Liver (tissue), 8 donors: ENCODE measurements at regions not wholly inside any gene's neighbourhood (a gene's known extent, or its start where the extent isn't known, plus 50 kb on each side); places are given as distances from the start of the nearest gene placed in this dataset.

Source experiments
- DNase-seq: peaks from one replicate; pipeline ENCODE4 v3.0.0-alpha.2; 2017; ENCODE audit warnings: low spot score
- H3K27ac ChIP-seq, 2 donors: one replicate each; pipeline ENCODE4 v1.7.0; 2013; ENCODE audit warnings: inconsistent platforms in 2 of 2, low read length in 2 of 2, control low read depth in 1 of 2, low read depth in 1 of 2, mild to moderate bottlenecking in 1 of 2
- H3K27me3 ChIP-seq, 4 donors: one replicate each; pipeline versions ENCODE4 v1.6.1 to v1.7.0; 2013; ENCODE audit warnings: low read length in 3 of 4, inconsistent platforms in 1 of 4, mild to moderate bottlenecking in 1 of 4, moderate library complexity in 1 of 4; ENCODE audit not compliant: control insufficient read depth in 4 of 4, insufficient read depth in 4 of 4
- H3K36me3 ChIP-seq, 4 donors: one replicate each; pipeline versions ENCODE4 v1.6.1 to v1.7.0; 2013; ENCODE audit warnings: low read length in 3 of 4, mild to moderate bottlenecking in 3 of 4, low read depth in 1 of 4, moderate library complexity in 1 of 4; ENCODE audit not compliant: control insufficient read depth in 4 of 4, insufficient read depth in 3 of 4
- H3K4me1 ChIP-seq, 4 donors: one replicate each; pipeline versions ENCODE4 v1.6.1 to v1.7.0; 2013; ENCODE audit warnings: low read length in 3 of 4, mild to moderate bottlenecking in 3 of 4, moderate library complexity in 1 of 4; ENCODE audit not compliant: control insufficient read depth in 4 of 4, insufficient read depth in 4 of 4
- H3K4me3 ChIP-seq, 3 donors: one replicate each; pipeline versions ENCODE4 v1.6.1 to v1.7.0; 2013; ENCODE audit warnings: low read length in 3 of 3, control low read depth in 1 of 3, low read depth in 1 of 3, mild to moderate bottlenecking in 1 of 3
- H3K9ac ChIP-seq, 2 donors: one replicate each; pipeline ENCODE4 v1.7.0; 2013; ENCODE audit warnings: low read length in 2 of 2, mild to moderate bottlenecking in 2 of 2, moderate library complexity in 2 of 2, control low read depth in 1 of 2, low read depth in 1 of 2
- H3K9me3 ChIP-seq, 4 donors: one replicate each; pipeline versions ENCODE4 v1.6.1 to v1.7.0; 2013; ENCODE audit warnings: low read length in 3 of 4; ENCODE audit not compliant: control insufficient read depth in 4 of 4
- EGR1 ChIP-seq, 2 donors: IDR thresholded peaks; 2 replicates each; pipeline ENCODE4 v1.6.1; 2016 to 2018; ENCODE audit warnings: antibody characterized with exemption in 2 of 2, low read depth in 2 of 2
- FOXA1 ChIP-seq: IDR thresholded peaks from 2 replicates; pipeline ENCODE4 v1.6.1; 2016; ENCODE audit warnings: antibody characterized with exemption
- FOXA2 ChIP-seq: IDR thresholded peaks from 2 replicates; pipeline ENCODE4 v1.6.1; 2016; ENCODE audit warnings: antibody characterized with exemption
- GABPA ChIP-seq, 2 donors: IDR thresholded peaks in 1 of 2; conservative IDR thresholded peaks in 1 of 2; 2 replicates each; pipeline ENCODE4 v1.6.1; 2016; ENCODE audit warnings: antibody characterized with exemption in 2 of 2, mild to moderate bottlenecking in 1 of 2, moderate library complexity in 1 of 2
- HNF4A ChIP-seq, 2 donors: conservative IDR thresholded peaks; 2 replicates each; pipeline ENCODE4 v1.6.1; 2016; ENCODE audit warnings: antibody characterized with exemption in 2 of 2, mild to moderate bottlenecking in 2 of 2
- HNF4G ChIP-seq: IDR thresholded peaks from 2 replicates; pipeline ENCODE4 v1.6.1; 2016; ENCODE audit warnings: antibody characterized with exemption
- JUND ChIP-seq, 2 donors: IDR thresholded peaks; 2 replicates each; pipeline ENCODE4 v1.6.1; 2016; ENCODE audit warnings: antibody characterized with exemption in 2 of 2
- NR2F2 ChIP-seq: IDR thresholded peaks from 2 replicates; pipeline ENCODE4 v1.6.1; 2016; ENCODE audit warnings: antibody characterized with exemption
- RXRA ChIP-seq, 2 donors: IDR thresholded peaks; 2 replicates each; pipeline ENCODE4 v1.6.1; 2017 to 2018; ENCODE audit warnings: antibody characterized with exemption in 2 of 2, mild to moderate bottlenecking in 1 of 2
- SP1 ChIP-seq: IDR thresholded peaks from 2 replicates; pipeline ENCODE4 v1.6.1; 2018; ENCODE audit warnings: antibody characterized with exemption, mild to moderate bottlenecking
- TAF1 ChIP-seq: conservative IDR thresholded peaks from 2 replicates; pipeline ENCODE4 v1.6.1; 2016; ENCODE audit warnings: antibody characterized with exemption, mild to moderate bottlenecking
- WGBS: extraction: QIAGEN DNeasy Blood & Tissue Kit; methylation state at CpG from one replicate; pipeline ENCODE4 v1.1.7; 2013; 5-methylcytosine and 5-hydroxymethylcytosine counted together
- TF ChIP-seq, protein P1 (sequence below): fragments of 150-350 bp; IDR thresholded peaks from 2 replicates; pipeline ENCODE4 v1.5.1; 2017; ENCODE audit warnings: improper control_type of control experiment, low read depth, low read length; ENCODE audit not compliant: missing input control
- TF ChIP-seq, protein P2 (sequence below): IDR thresholded peaks from 2 replicates; pipeline ENCODE4 v1.6.1; 2016; ENCODE audit warnings: antibody characterized with exemption
- TF ChIP-seq, protein P3 (sequence below): IDR thresholded peaks from 2 replicates; pipeline ENCODE4 v1.6.1; 2016; ENCODE audit warnings: antibody characterized with exemption, mild to moderate bottlenecking
- TF ChIP-seq, protein P4 (sequence below): IDR thresholded peaks from 2 replicates; pipeline ENCODE4 v1.6.1; 2016; ENCODE audit warnings: antibody characterized with exemption
- donor health status: healthy.
- donor health status: healthy.
- donor health status: healthy.
- donor health status: healthy.
- donor health status: healthy.

DNA sequence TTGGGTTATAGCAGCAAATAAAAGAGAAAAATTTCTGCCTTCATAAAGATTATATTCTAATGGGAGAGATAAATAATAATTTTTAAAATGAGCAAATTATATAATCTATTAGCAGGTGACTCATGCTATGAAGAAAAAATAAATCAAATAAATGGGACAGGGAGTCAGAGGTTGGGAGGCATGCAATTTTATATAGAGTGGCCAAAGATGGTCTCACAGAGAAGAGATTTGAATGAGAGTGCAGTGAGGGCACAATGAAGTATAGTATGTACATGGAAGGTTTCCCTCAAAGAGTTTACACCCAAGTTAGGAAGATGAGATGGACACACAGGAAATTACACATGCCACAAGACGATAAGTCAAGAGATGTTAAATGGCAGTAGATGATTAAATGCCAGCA lies 369.4 kb downstream of the TXNL1 start (continued):
- TF ChIP-seq, protein P1, sequence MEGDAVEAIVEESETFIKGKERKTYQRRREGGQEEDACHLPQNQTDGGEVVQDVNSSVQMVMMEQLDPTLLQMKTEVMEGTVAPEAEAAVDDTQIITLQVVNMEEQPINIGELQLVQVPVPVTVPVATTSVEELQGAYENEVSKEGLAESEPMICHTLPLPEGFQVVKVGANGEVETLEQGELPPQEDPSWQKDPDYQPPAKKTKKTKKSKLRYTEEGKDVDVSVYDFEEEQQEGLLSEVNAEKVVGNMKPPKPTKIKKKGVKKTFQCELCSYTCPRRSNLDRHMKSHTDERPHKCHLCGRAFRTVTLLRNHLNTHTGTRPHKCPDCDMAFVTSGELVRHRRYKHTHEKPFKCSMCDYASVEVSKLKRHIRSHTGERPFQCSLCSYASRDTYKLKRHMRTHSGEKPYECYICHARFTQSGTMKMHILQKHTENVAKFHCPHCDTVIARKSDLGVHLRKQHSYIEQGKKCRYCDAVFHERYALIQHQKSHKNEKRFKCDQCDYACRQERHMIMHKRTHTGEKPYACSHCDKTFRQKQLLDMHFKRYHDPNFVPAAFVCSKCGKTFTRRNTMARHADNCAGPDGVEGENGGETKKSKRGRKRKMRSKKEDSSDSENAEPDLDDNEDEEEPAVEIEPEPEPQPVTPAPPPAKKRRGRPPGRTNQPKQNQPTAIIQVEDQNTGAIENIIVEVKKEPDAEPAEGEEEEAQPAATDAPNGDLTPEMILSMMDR, result no peak
- TF ChIP-seq GABPA (IDR thresholded peaks at IDR 0.05 in 1 of 2, conservative IDR thresholded peaks at IDR 0.05 in 1 of 2), result no peak
- TF ChIP-seq HNF4G, result no peak
- TF ChIP-seq EGR1 (IDR thresholded peaks at IDR 0.05; ENCODE audit: low read depth in 2 of 2), result no peak

DNA sequence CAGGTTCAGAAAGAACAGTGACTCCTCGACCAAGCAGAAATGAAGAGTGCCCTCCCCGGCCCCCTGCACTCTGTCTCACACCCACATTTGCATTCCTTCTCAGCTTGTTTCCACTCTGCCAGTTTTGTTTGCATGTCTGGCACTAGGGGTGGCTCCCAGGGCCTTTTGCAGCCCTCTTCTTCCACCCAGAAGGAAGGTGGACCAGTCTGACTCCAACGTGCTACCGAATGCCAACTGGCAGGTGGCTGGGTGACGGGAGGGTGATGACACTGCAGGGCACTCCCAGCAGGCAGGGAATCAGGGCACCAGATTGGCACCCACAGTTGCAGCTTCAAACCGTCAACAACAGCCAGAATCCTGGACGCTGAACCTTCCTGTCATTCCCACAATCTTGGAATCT lies 371.1 kb downstream of the TXNL1 start:
- TF ChIP-seq RXRA (IDR thresholded peaks at IDR 0.05) (no peak), FOXA2 (no peak), TAF1 (no peak), HNF4A (conservative IDR thresholded peaks at IDR 0.05) (no peak), FOXA1 (no peak), GABPA (IDR thresholded peaks at IDR 0.05 in 1 of 2, conservative IDR thresholded peaks at IDR 0.05 in 1 of 2) (no peak), HNF4G (no peak), JUND (IDR thresholded peaks at IDR 0.05) (no peak), SP1 (no peak), EGR1 (IDR thresholded peaks at IDR 0.05; ENCODE audit: low read depth in 2 of 2) (no peak)
- TF ChIP-seq, protein P2, sequence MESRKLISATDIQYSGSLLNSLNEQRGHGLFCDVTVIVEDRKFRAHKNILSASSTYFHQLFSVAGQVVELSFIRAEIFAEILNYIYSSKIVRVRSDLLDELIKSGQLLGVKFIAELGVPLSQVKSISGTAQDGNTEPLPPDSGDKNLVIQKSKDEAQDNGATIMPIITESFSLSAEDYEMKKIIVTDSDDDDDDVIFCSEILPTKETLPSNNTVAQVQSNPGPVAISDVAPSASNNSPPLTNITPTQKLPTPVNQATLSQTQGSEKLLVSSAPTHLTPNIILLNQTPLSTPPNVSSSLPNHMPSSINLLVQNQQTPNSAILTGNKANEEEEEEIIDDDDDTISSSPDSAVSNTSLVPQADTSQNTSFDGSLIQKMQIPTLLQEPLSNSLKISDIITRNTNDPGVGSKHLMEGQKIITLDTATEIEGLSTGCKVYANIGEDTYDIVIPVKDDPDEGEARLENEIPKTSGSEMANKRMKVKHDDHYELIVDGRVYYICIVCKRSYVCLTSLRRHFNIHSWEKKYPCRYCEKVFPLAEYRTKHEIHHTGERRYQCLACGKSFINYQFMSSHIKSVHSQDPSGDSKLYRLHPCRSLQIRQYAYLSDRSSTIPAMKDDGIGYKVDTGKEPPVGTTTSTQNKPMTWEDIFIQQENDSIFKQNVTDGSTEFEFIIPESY, result no peak
- TF ChIP-seq, protein P3, sequence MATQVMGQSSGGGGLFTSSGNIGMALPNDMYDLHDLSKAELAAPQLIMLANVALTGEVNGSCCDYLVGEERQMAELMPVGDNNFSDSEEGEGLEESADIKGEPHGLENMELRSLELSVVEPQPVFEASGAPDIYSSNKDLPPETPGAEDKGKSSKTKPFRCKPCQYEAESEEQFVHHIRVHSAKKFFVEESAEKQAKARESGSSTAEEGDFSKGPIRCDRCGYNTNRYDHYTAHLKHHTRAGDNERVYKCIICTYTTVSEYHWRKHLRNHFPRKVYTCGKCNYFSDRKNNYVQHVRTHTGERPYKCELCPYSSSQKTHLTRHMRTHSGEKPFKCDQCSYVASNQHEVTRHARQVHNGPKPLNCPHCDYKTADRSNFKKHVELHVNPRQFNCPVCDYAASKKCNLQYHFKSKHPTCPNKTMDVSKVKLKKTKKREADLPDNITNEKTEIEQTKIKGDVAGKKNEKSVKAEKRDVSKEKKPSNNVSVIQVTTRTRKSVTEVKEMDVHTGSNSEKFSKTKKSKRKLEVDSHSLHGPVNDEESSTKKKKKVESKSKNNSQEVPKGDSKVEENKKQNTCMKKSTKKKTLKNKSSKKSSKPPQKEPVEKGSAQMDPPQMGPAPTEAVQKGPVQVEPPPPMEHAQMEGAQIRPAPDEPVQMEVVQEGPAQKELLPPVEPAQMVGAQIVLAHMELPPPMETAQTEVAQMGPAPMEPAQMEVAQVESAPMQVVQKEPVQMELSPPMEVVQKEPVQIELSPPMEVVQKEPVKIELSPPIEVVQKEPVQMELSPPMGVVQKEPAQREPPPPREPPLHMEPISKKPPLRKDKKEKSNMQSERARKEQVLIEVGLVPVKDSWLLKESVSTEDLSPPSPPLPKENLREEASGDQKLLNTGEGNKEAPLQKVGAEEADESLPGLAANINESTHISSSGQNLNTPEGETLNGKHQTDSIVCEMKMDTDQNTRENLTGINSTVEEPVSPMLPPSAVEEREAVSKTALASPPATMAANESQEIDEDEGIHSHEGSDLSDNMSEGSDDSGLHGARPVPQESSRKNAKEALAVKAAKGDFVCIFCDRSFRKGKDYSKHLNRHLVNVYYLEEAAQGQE, result no peak
- Histone ChIP-seq H3K4me1 (no peaks in the 10 kb centered on the region), H3K36me3 (no peaks in the 10 kb centered on the region), H3K4me3 (no peak overlapping the region), H3K9me3 (no peaks in the 10 kb centered on the region), H3K9ac (no peak overlapping the region), H3K27me3 (no peaks in the 10 kb centered on the region), H3K27ac (no peak overlapping the region)
- WGBS, result 76% methylated on average over 7 of the region's 7 CpGs
- DNase-seq, result no peak

DNA sequence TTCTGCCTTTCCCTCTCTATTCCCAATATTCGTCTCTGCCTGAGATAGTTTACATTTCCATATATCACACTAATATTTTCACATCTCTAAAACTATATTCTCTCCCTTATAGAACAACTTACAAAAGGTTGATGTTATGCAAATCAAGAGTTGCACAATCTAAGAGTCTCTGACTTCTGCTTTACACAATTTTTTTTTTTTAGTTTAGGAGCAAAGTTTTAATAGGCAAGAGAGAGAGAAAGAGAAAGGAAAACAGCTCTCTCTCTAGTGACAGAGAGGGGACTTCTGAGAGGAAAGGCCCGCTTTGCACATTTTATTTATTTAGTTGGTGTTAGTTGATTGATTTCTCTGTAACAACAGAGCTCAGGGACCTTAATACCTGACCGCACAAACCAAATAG lies 380.2 kb downstream of the TXNL1 start:
- Histone ChIP-seq H3K9ac (no peak overlapping the region), H3K27ac (no peak overlapping the region), H3K4me3 (no peak overlapping the region), H3K9me3 (no peaks in the 10 kb centered on the region), H3K27me3 (no peaks in the 10 kb centered on the region), H3K4me1 (peaks cover 0 to 4% (median 0%) of the 10 kb centered on the region in 4 donors), H3K36me3 (no peaks in the 10 kb centered on the region)
- 42% methylated on average over 3 of the region's 3 CpGs for WGBS
- DNase-seq, result no peak
- TF ChIP-seq, protein P3, result no peak
- TF ChIP-seq, protein P1, result no peak
- TF ChIP-seq NR2F2 (no peak), SP1 (no peak), HNF4A (conservative IDR thresholded peaks at IDR 0.05) (no peak), JUND (IDR thresholded peaks at IDR 0.05) (no peak), RXRA (IDR thresholded peaks at IDR 0.05) (no peak), HNF4G (no peak), GABPA (IDR thresholded peaks at IDR 0.05 in 1 of 2, conservative IDR thresholded peaks at IDR 0.05 in 1 of 2) (no peak)
- TF ChIP-seq, protein P4, sequence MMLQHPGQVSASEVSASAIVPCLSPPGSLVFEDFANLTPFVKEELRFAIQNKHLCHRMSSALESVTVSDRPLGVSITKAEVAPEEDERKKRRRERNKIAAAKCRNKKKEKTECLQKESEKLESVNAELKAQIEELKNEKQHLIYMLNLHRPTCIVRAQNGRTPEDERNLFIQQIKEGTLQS, result no peak
